ENCODE measurements at regions not wholly inside any gene's neighbourhood (a gene's known extent, or its start where the extent isn't known, plus 50 kb on each side); places are given as distances from the start of the nearest gene placed in this dataset.

DNA sequence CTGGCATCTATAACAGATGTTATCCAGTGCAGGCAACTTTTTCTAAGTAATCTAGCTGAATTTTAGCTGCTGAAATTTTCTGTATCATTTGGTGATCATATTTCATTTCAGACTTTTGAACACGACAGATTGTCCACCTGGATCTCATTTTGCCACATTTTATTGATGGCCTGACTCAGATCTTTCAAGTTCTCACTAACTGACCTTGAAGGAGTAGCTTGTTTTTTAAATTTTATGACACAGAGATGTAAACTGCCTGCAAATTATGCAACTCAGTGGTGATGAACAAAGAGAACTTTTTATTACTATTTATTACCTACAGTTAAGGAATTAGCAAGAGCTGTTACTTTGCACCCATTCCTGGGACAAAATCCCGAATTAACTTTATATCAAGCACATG is 366.4 kb downstream of the PAX1 start:
- Histone ChIP-seq H3K4me3 (no peak overlapping the region), H3K36me3 (no peaks in the 10 kb centered on the region), H3K27ac (no peak overlapping the region), H3K9me3 (no peaks in the 10 kb centered on the region), H3K27me3 (no peaks in the 10 kb centered on the region), H3K4me1 (no peaks in the 10 kb centered on the region)
- intact Hi-C loops (cut with DNase I): no loop called here
- DNase-seq (ENCODE audit: extremely low spot score in 2 of 2): no peak
- TF ChIP-seq POLR2A (IDR thresholded peaks at IDR 0.05) (no peak), POLR2AphosphoS5 (IDR thresholded peaks at IDR 0.05; ENCODE audit: insufficient read depth in 1 of 2, low read depth in 1 of 2) (no peak)
- TF ChIP-seq, protein P1, sequence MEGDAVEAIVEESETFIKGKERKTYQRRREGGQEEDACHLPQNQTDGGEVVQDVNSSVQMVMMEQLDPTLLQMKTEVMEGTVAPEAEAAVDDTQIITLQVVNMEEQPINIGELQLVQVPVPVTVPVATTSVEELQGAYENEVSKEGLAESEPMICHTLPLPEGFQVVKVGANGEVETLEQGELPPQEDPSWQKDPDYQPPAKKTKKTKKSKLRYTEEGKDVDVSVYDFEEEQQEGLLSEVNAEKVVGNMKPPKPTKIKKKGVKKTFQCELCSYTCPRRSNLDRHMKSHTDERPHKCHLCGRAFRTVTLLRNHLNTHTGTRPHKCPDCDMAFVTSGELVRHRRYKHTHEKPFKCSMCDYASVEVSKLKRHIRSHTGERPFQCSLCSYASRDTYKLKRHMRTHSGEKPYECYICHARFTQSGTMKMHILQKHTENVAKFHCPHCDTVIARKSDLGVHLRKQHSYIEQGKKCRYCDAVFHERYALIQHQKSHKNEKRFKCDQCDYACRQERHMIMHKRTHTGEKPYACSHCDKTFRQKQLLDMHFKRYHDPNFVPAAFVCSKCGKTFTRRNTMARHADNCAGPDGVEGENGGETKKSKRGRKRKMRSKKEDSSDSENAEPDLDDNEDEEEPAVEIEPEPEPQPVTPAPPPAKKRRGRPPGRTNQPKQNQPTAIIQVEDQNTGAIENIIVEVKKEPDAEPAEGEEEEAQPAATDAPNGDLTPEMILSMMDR (IDR thresholded peaks at IDR 0.05): no peak

DNA sequence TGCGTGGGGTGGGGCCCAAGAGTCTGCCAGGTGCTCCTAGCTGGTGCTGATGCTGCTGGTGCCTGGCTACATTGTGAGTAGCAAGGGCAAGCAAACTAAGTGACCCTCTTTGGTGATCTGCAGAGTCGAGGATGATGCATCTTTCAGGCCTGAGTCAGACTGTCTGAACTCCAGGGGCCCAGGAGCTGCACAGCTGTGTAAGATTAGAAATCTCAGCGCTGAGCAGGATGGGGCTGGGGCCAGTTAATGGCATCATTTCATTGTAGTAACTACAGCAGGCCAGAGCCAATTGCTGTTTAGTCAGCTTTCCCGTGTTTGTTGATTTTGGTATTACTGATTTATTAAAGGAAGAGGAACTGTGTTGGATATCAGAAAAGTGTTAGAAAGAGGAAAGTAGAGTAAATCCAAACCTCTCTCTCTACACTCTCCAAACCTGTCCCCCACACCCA is 365.2 kb downstream of the PAX1 start:
- H3K27me3 ChIP-seq: no peaks in the 10 kb centered on the region
- no peak overlapping the region for H3K4me3 ChIP-seq
- intact Hi-C loops (cut with DNase I): no loop called here
- H3K4me1 ChIP-seq: no peaks in the 10 kb centered on the region
- no peaks in the 10 kb centered on the region for H3K36me3 ChIP-seq
- no peaks in the 10 kb centered on the region for H3K9me3 ChIP-seq
- no peak overlapping the region for H3K27ac ChIP-seq
- no peak for DNase-seq (ENCODE audit: extremely low spot score in 2 of 2)
- TF ChIP-seq POLR2A (IDR thresholded peaks at IDR 0.05) (no peak), POLR2AphosphoS5 (IDR thresholded peaks at IDR 0.05; ENCODE audit: insufficient read depth in 1 of 2, low read depth in 1 of 2) (no peak)
- TF ChIP-seq, protein P1 (IDR thresholded peaks at IDR 0.05): no peak

DNA sequence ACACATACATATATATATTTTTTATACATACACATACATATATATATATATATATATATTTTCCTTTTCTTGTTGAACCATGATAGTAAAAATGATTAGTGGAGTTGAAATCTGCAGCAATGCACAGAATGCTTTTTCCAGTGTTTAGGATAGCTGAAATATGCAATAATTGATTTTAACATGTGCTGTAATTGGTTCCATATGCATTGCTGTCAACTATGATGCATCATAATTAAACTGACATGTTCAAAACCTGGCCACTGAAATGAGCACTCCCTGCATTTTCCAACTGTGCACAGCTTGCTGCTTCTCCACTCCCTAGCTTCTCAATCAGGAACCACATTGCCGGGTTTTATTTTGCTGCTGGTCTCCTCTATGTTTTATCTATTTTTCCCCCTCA is 358.3 kb downstream of the PAX1 start:
- no peaks in the 10 kb centered on the region for H3K9me3 ChIP-seq
- H3K4me1 ChIP-seq: no peaks in the 10 kb centered on the region
- no peak overlapping the region for H3K4me3 ChIP-seq
- DNase-seq (ENCODE audit: extremely low spot score in 2 of 2): no peak
- no peak overlapping the region for H3K27ac ChIP-seq
- intact Hi-C loops (cut with DNase I): no loop called here
- no peaks in the 10 kb centered on the region for H3K27me3 ChIP-seq
- TF ChIP-seq POLR2AphosphoS5 (IDR thresholded peaks at IDR 0.05; ENCODE audit: insufficient read depth in 1 of 2, low read depth in 1 of 2) (no peak), POLR2A (IDR thresholded peaks at IDR 0.05) (no peak)
- TF ChIP-seq, protein P1 (IDR thresholded peaks at IDR 0.05): no peak
- H3K36me3 ChIP-seq: no peaks in the 10 kb centered on the region

DNA sequence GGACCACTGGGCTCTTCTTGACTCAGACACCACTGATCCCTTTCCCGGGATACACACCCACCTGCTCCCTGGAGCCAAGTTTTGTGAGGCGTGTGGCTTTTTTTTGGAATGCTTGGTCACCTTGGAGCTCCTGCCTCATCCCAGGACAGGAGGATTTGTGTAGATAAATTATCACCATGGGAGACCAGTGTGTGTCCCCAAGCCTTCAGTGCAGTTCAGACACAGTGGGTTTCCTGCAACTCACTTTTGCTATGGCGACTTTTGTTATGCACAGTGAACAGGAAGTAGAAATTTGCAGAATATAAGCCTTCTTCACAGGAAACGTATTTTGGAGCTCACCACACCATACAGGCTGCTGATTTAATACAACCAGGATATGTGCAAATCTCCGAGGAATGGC is 357.4 kb downstream of the PAX1 start:
- Histone ChIP-seq H3K9me3 (no peaks in the 10 kb centered on the region), H3K27ac (no peak overlapping the region), H3K36me3 (no peaks in the 10 kb centered on the region), H3K4me3 (no peak overlapping the region), H3K4me1 (no peaks in the 10 kb centered on the region), H3K27me3 (no peaks in the 10 kb centered on the region)
- no peak for DNase-seq (ENCODE audit: extremely low spot score in 2 of 2)
- TF ChIP-seq, protein P1 (IDR thresholded peaks at IDR 0.05): no peak
- TF ChIP-seq POLR2AphosphoS5 (IDR thresholded peaks at IDR 0.05; ENCODE audit: insufficient read depth in 1 of 2, low read depth in 1 of 2) (no peak), POLR2A (IDR thresholded peaks at IDR 0.05) (no peak)
- intact Hi-C loops (cut with DNase I): no loop called here

DNA sequence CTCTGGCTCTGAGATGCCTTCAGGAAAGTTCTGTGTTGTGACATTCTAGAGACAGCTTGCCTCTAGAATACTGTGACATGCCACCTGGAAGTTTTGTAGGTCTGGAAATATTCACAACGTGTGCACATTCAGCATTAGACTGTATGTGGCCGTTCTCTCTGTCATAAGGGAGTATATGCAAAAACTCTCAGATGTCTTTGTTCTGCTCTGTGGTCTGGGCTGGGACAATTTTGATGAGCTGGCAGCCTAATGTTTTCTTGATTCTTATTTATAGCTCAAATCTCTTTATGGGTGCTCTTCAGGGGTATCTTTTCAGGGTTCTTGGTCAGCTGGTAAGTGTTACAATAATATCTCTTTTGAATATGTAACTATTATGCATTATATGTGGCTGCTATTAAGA is 355.1 kb downstream of the PAX1 start:
- H3K27me3 ChIP-seq: no peaks in the 10 kb centered on the region
- no peak for DNase-seq (ENCODE audit: extremely low spot score in 2 of 2)
- H3K4me1 ChIP-seq: no peaks in the 10 kb centered on the region
- no peak overlapping the region for H3K4me3 ChIP-seq
- TF ChIP-seq POLR2A (IDR thresholded peaks at IDR 0.05) (no peak), POLR2AphosphoS5 (IDR thresholded peaks at IDR 0.05; ENCODE audit: insufficient read depth in 1 of 2, low read depth in 1 of 2) (no peak)
- TF ChIP-seq, protein P1 (IDR thresholded peaks at IDR 0.05): no peak
- no peaks in the 10 kb centered on the region for H3K36me3 ChIP-seq
- no peaks in the 10 kb centered on the region for H3K9me3 ChIP-seq
- H3K27ac ChIP-seq: no peak overlapping the region
- intact Hi-C loops (cut with DNase I): no loop called here

Measured in vagina (tissue), 2 donors.